ENCODE measurements at regions not wholly inside any gene's neighbourhood (a gene's known extent, or its start where the extent isn't known, plus 50 kb on each side); places are given as distances from the start of the nearest gene placed in this dataset.

DNA sequence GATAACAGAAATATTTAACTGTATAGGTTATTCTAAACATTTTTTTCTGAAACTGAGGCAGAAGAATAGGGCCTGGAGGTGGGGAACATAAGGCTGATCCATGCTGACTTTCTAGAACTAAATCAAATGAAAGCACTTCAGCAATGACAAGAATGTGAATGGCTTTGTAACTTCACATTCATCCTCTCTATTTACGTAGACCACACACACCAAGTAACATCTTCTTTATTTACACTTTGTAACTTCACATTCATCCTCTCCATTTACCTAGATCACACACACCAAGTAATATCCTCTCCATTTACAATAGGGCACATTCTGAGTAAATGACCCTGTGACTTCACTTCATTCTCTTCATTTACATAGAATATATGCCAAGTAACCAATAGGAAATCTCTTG lies 251.8 kb upstream of the CDH9 start:
- TF ChIP-seq, protein P1, sequence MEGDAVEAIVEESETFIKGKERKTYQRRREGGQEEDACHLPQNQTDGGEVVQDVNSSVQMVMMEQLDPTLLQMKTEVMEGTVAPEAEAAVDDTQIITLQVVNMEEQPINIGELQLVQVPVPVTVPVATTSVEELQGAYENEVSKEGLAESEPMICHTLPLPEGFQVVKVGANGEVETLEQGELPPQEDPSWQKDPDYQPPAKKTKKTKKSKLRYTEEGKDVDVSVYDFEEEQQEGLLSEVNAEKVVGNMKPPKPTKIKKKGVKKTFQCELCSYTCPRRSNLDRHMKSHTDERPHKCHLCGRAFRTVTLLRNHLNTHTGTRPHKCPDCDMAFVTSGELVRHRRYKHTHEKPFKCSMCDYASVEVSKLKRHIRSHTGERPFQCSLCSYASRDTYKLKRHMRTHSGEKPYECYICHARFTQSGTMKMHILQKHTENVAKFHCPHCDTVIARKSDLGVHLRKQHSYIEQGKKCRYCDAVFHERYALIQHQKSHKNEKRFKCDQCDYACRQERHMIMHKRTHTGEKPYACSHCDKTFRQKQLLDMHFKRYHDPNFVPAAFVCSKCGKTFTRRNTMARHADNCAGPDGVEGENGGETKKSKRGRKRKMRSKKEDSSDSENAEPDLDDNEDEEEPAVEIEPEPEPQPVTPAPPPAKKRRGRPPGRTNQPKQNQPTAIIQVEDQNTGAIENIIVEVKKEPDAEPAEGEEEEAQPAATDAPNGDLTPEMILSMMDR (IDR thresholded peaks at IDR 0.05): no peak
- no peak for TF ChIP-seq POLR2AphosphoS5 (IDR thresholded peaks at IDR 0.05)
